Upper lobe of left lung (tissue), 4 donors: ENCODE measurements at regions not wholly inside any gene's neighbourhood (a gene's known extent, or its start where the extent isn't known, plus 50 kb on each side); places are given as distances from the start of the nearest gene placed in this dataset.

ENCODE experiments used
- POLR2A ChIP-seq, 4 donors: fragments of 450-650 bp; IDR thresholded peaks; one replicate each; pipeline ENCODE4 v1.5.1; 2016 to 2017; ENCODE audit warnings: antibody characterized with exemption in 4 of 4, mild to moderate bottlenecking in 2 of 4
- POLR2AphosphoS5 ChIP-seq, 2 donors: sonication (generic); formaldehyde crosslinking; IDR thresholded peaks; one replicate each; pipeline ENCODE4 v1.5.1; 2017; ENCODE audit warnings: antibody characterized with exemption in 2 of 2
- TF ChIP-seq, protein P1 (sequence below), 6 experiments: fragments of 450-650 bp in 4 of 6; fragments of 200-600 bp in 2 of 6; sonication (generic) in 2 of 6; IDR thresholded peaks; one replicate each; pipeline ENCODE4 v1.5.1; 2016 to 2019; ENCODE audit warnings: antibody characterized with exemption in 6 of 6

DNA sequence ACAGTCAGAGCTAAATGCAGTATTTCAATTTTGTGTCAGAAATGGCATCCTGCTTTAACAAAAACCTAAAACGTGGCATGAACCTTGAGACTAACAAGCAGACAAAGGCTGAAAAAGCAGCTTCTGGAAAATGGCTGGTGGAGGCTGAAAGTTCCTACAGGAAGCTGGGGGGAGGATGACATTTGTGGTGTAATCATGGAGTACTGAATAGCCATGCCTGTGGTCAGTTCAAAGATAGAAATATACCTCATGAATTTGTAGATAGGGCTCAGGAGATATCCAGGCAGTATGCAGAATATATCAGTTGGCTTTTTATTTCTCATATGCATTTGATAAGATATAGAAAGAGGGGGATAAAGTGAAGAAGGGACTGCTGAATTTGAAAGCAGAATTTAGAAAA is 181.7 kb downstream of the UQCRFS1 start:
- TF ChIP-seq, protein P1, sequence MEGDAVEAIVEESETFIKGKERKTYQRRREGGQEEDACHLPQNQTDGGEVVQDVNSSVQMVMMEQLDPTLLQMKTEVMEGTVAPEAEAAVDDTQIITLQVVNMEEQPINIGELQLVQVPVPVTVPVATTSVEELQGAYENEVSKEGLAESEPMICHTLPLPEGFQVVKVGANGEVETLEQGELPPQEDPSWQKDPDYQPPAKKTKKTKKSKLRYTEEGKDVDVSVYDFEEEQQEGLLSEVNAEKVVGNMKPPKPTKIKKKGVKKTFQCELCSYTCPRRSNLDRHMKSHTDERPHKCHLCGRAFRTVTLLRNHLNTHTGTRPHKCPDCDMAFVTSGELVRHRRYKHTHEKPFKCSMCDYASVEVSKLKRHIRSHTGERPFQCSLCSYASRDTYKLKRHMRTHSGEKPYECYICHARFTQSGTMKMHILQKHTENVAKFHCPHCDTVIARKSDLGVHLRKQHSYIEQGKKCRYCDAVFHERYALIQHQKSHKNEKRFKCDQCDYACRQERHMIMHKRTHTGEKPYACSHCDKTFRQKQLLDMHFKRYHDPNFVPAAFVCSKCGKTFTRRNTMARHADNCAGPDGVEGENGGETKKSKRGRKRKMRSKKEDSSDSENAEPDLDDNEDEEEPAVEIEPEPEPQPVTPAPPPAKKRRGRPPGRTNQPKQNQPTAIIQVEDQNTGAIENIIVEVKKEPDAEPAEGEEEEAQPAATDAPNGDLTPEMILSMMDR (IDR thresholded peaks at IDR 0.05), result no peak
- no peak for TF ChIP-seq POLR2AphosphoS5 (IDR thresholded peaks at IDR 0.05)
- TF ChIP-seq POLR2A (IDR thresholded peaks at IDR 0.05), result no peak
